HG03175 (cell line): ENCODE measurements at regions not wholly inside any gene's neighbourhood (a gene's known extent, or its start where the extent isn't known, plus 50 kb on each side); places are given as distances from the start of the nearest gene placed in this dataset.
"Not testable (repeated sequence)": the region's sequence is repeated elsewhere in the genome, so short reads cannot be mapped to it uniquely, and the experiment has no call there.

Experiments
- ATAC-seq: cut with Tn5 transposase; IDR thresholded peaks from one replicate; pipeline ENCODE4 v1.9.1; 2021; ENCODE audit warnings: mild to moderate bottlenecking, moderate library complexity; ENCODE audit not compliant: unreplicated experiment

- no peak for ATAC-seq
Measured at GRCh38 chr21:28431527-28432200, 561.0 kb downstream of the LTN1 start.

GRCh38 chr21:28431022-28431421, 561.7 kb downstream of the LTN1 start:
- ATAC-seq, result no peak

- ATAC-seq, result no peak
Measured at GRCh38 chr21:28429161-28429560, 563.5 kb downstream of the LTN1 start.

GRCh38 chr21:28427394-28428022, 565.2 kb downstream of the LTN1 start:
- ATAC-seq, result no peak

- no peak for ATAC-seq
Measured at GRCh38 chr21:28426545-28426944, 566.1 kb downstream of the LTN1 start.

GRCh38 chr21:28423521-28424190, 569.0 kb downstream of the LTN1 start:
- ATAC-seq, result no peak

- ATAC-seq, result no peak
Measured at GRCh38 chr21:28421716-28422524, 570.8 kb downstream of the LTN1 start.

GRCh38 chr21:28419811-28420210, 572.9 kb downstream of the LTN1 start:
- ATAC-seq, result no peak

- ATAC-seq, result no peak
Measured at GRCh38 chr21:28418726-28419514, 573.8 kb downstream of the LTN1 start.

- ATAC-seq, result no peak
Measured at GRCh38 chr21:28410256-28410655, 582.4 kb downstream of the LTN1 start.

- no peak for ATAC-seq
Measured at GRCh38 chr21:28402616-28402989, 590.1 kb downstream of the LTN1 start.

GRCh38 chr21:28397040-28397439, 595.6 kb downstream of the LTN1 start:
- ATAC-seq, result no peak

GRCh38 chr21:28396421-28396820, 596.3 kb downstream of the LTN1 start:
- ATAC-seq, result no peak

- no peak for ATAC-seq
Measured at GRCh38 chr21:28393279-28393678, 599.4 kb downstream of the LTN1 start.

GRCh38 chr21:28391938-28392849, 600.5 kb downstream of the LTN1 start:
- no peak for ATAC-seq

GRCh38 chr21:28387220-28387619, 605.5 kb downstream of the LTN1 start:
- no peak for ATAC-seq

- ATAC-seq, result no peak
Measured at GRCh38 chr21:28385845-28386244, 606.8 kb downstream of the LTN1 start.

GRCh38 chr21:28381000-28381745, 611.5 kb downstream of the LTN1 start:
- ATAC-seq, result not testable (repeated sequence)

- no peak for ATAC-seq
Measured at GRCh38 chr21:28380241-28380640, 612.4 kb downstream of the LTN1 start.
